T-cell (primary cell): ENCODE measurements at regions not wholly inside any gene's neighbourhood (a gene's known extent, or its start where the extent isn't known, plus 50 kb on each side); places are given as distances from the start of the nearest gene placed in this dataset.
"Not testable (repeated sequence)": the region's sequence is repeated elsewhere in the genome, so short reads cannot be mapped to it uniquely, and the experiment has no call there.

Source experiments
- ATAC-seq, 4 experiments: fragments of 200-7000 bp in 3 of 4; fragments of 150-1000 bp in 1 of 4; cut with Tn5 transposase; replicated peaks in 1 of 4; 1 replicate in 3 of 4; 2 replicates in 1 of 4; pipeline ENCODE4 v1.10.0; 2021; ENCODE audit warnings: moderate library complexity in 3 of 4, mild to moderate bottlenecking in 2 of 4, moderate number of reproducible peaks in 1 of 4
- CTCF ChIA-PET, 2 donors: fragments of 300-600 bp; sonication (Branson Sonifier 250); formaldehyde crosslinking; loops; one replicate each; lab custom pipeline; 2022; ENCODE audit warnings: antibody characterized with exemption in 2 of 2; lab: Charles Lee
- POLR2A ChIA-PET, 2 donors: fragments of 300-600 bp; sonication (Branson Sonifier 250); formaldehyde crosslinking; loops; one replicate each; lab custom pipeline; 2022; ENCODE audit warnings: antibody characterized with exemption in 2 of 2; lab: Charles Lee
- DNase-seq, 35 experiments: peaks; one replicate each; pipeline versions ENCODE4 v3.0.0 to v3.0.0-alpha.2; 2013 to 2023
- H3K27ac ChIP-seq: one replicate; pipeline ENCODE4 v1.5.1; 2013; ENCODE audit warnings: low read length
- H3K27me3 ChIP-seq, 2 experiments: replicated peaks in 1 of 2; 1 replicate in 1 of 2; 2 replicates in 1 of 2; pipeline versions ENCODE4 v1.6.1 to v1.7.0; 2013; ENCODE audit warnings: low read length in 1 of 2, mixed read lengths in 1 of 2; ENCODE audit not compliant: control insufficient read depth in 2 of 2, insufficient read depth in 2 of 2; ENCODE audit errors: extremely low read depth in 1 of 2
- H3K36me3 ChIP-seq, 2 donors: 1 replicate in 1 of 2; 2 replicates in 1 of 2; pipeline versions ENCODE4 v1.6.1 to v1.7.0; 2013; ENCODE audit warnings: low read length in 1 of 2; ENCODE audit not compliant: control insufficient read depth in 2 of 2, insufficient read depth in 1 of 2; ENCODE audit errors: extremely low read depth in 1 of 2
- H3K4me1 ChIP-seq, 2 experiments: 1 replicate in 1 of 2; 2 replicates in 1 of 2; pipeline versions ENCODE4 v1.6.1 to v1.7.0; 2013; ENCODE audit warnings: low read length in 2 of 2, mixed read lengths in 1 of 2; ENCODE audit not compliant: insufficient read depth in 2 of 2, control insufficient read depth in 1 of 2; ENCODE audit errors: extremely low read depth in 1 of 2
- H3K4me3 ChIP-seq, 2 donors: 1 replicate in 1 of 2; 2 replicates in 1 of 2; pipeline versions ENCODE4 v1.5.1 to v1.7.0; 2013; ENCODE audit warnings: mild to moderate bottlenecking in 2 of 2, low read length in 1 of 2, moderate library complexity in 1 of 2; ENCODE audit not compliant: control insufficient read depth in 1 of 2; ENCODE audit errors: extremely low read depth in 1 of 2
- H3K9me3 ChIP-seq: 2 replicates; pipeline ENCODE4 v1.7.0; 2013
- H3K27ac Mint-ChIP-seq, 2 donors: one replicate each; pipeline ENCODE4 v1.8.0; 2020 to 2021; ENCODE audit warnings: mild to moderate bottlenecking in 2 of 2, mixed read lengths in 2 of 2
- H3K27me3 Mint-ChIP-seq, 2 donors: one replicate each; pipeline ENCODE4 v1.8.0; 2021 to 2022; ENCODE audit warnings: mixed read lengths in 2 of 2
- H3K36me3 Mint-ChIP-seq: one replicate; pipeline ENCODE4 v1.8.0; 2021; ENCODE audit warnings: mixed read lengths
- H3K4me1 Mint-ChIP-seq, 3 donors: one replicate each; pipeline ENCODE4 v1.8.0; 2020 to 2022; ENCODE audit warnings: mixed read lengths in 3 of 3, mild to moderate bottlenecking in 1 of 3
- H3K4me3 Mint-ChIP-seq, 3 donors: one replicate each; pipeline ENCODE4 v1.8.0; 2020 to 2022; ENCODE audit warnings: mild to moderate bottlenecking in 3 of 3, mixed read lengths in 3 of 3, moderate library complexity in 3 of 3
- H3K9me3 Mint-ChIP-seq, 3 donors: one replicate each; pipeline ENCODE4 v1.8.0; 2020 to 2022; ENCODE audit warnings: mixed read lengths in 3 of 3
- WGBS: methylation state at CpG from one replicate; pipeline ENCODE4 v1.1.5; 2013; ENCODE audit warnings: missing lambda C conversion rate; ENCODE audit not compliant: insufficient coverage; 5-methylcytosine and 5-hydroxymethylcytosine counted together

DNA sequence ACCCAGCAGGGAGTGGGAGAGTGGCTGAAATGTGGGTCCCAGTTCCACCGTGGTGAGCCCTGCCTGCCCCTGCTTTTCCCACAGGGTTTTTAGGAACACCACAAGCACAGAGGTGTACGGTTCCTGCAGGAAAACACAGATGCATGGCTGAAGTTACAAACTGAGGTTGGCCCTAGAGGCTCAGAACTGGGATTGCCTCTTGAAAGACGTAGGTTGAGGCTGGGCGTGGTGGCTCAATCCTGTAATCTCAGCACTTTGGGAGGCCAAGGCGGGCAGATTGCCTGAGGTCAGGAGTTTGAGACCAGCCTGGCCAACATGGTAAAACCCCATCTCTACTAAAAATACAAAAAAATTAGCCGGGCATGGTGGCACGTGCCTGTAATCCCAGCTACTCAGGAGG lies 121.4 kb upstream of the KIF5B start:
- H3K4me3 ChIP-seq, H3K36me3 Mint-ChIP-seq, POLR2A ChIA-PET, H3K27me3 ChIP-seq, H3K4me3 Mint-ChIP-seq, H3K4me1 ChIP-seq, H3K4me1 Mint-ChIP-seq, H3K36me3 ChIP-seq, H3K27ac Mint-ChIP-seq, H3K9me3 ChIP-seq, H3K27ac ChIP-seq, CTCF ChIA-PET, H3K27me3 Mint-ChIP-seq, H3K9me3 Mint-ChIP-seq, DNase-seq, ATAC-seq: not testable (repeated sequence)
- WGBS, result 81% methylated on average over 4 of the region's 7 CpGs

DNA sequence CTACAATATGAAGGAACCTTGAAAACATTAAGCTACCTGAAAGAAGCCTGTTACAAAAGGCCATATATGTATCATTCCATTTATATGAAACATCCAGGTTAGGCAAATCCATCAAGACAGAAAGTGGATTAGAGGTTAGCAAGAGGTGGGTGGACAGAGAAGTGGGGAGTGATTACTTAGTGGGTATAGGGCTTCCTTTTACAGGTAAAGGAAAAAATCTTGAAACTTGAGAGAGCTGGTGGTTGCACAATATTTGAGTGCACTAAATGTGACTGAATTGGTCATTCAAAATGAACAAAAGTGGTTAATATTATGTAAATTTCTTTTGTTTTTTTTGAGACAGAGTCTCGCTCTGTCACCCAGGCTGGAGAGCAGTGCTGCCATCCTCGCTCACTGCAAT lies 119.4 kb upstream of the KIF5B start:
- no peak overlapping the region for H3K27ac ChIP-seq
- no peaks in the 10 kb centered on the region for H3K4me1 ChIP-seq
- no peak for DNase-seq
- WGBS, result no CpG with 5 or more reads among the region's 2 CpGs
- Mint-ChIP-seq H3K27me3 (no peaks in the 10 kb centered on the region), H3K4me1 (no peaks in the 10 kb centered on the region), H3K9me3 (no peaks in the 10 kb centered on the region), H3K27ac (no peak overlapping the region), H3K36me3 (no peaks in the 10 kb centered on the region), H3K4me3 (no peak overlapping the region)
- ATAC-seq, result no peak
- H3K9me3 ChIP-seq, result no peaks in the 10 kb centered on the region
- POLR2A ChIA-PET, result no interaction called here
- no peak overlapping the region for H3K4me3 ChIP-seq
- H3K27me3 ChIP-seq, result no peaks in the 10 kb centered on the region
- CTCF ChIA-PET, result no interaction called here
- H3K36me3 ChIP-seq, result no peaks in the 10 kb centered on the region

DNA sequence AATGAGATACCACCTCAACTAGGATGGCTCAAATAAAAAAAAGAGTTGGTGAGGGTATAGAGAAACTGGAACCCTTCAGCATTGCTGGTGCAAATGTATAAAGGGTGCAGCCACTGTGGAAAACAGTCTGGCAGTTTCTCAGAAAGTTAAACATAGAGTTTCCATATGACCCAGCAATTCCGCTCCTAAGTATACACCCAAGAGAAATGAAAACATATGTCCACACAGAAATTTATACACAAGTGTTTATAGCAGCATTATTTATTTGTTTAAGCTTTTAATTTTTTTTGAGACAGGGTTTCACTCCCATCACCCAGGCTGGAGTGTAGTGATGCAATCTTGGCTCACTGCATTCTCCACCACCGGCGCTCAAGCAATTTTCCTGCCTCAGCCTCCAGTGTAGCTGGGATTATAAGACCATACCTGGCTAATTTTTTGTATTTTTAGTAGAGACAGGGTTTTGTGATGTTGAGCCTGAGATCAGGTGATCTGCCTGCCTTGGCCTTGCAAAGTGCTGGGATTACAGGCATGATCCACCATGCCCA lies 118.2 kb upstream of the KIF5B start:
- Histone ChIP-seq H3K27me3 (no peaks in the 10 kb centered on the region), H3K9me3 (no peaks in the 10 kb centered on the region), H3K4me3 (no peak overlapping the region), H3K36me3 (no peaks in the 10 kb centered on the region), H3K4me1 (no peaks in the 10 kb centered on the region), H3K27ac (no peak overlapping the region)
- H3K36me3 Mint-ChIP-seq, result no peaks in the 10 kb centered on the region
- ATAC-seq, result no peak
- no peaks in the 10 kb centered on the region for H3K27me3 Mint-ChIP-seq
- no peak for DNase-seq
- no peaks in the 10 kb centered on the region for H3K9me3 Mint-ChIP-seq
- POLR2A ChIA-PET, result no interaction called here
- no CpG with 5 or more reads among the region's 3 CpGs for WGBS
- no peak overlapping the region for H3K4me3 Mint-ChIP-seq
- no peak overlapping the region for H3K27ac Mint-ChIP-seq
- no peaks in the 10 kb centered on the region for H3K4me1 Mint-ChIP-seq
- CTCF ChIA-PET, result no interaction called here

DNA sequence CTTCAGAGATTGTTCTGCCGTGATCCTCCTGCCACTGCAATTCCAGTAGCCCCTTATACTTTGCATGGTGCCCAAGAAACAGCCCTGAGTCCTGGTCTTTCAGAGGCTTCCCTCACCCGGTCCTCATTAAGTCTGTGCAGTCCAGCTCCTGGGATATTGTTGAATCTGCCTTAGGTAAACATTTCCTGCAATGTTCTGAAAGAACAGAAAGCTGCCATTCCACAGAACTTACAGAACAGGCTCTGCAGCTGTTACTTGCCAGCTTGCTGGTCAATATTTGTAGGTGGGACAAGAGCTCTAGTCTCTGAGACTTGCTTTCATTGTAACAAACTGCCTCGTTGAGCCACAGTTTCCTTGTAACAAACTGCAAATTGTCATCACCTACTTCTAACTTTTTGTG lies 115.0 kb upstream of the KIF5B start:
- ChIA-PET POLR2A (no interaction called here), CTCF (interaction anchor here in 1 of 2 donors (1.2 kb wide), 1 partner anchor 313 kb away, joined by 5 read pairs; no protein-coding TSS in a partner anchor)

DNA sequence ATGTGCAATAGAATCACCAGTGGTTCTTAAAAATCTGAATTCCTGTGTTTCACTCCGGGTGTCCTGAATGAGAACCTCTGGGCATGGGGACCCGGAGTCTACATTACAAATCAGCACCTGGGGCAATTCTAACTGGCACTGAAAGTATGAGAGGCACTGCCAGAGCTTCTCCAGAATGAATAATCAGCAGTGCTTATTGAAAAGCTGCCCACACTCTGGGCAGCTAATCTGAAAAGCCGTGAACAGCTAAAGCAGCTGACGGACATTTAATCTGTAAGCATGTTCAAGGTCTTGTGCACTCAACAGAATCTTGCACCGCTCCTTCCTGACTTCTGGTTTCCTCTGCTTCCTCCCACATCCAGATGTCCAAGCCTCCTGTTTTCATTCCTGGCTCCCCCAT lies 113.3 kb upstream of the KIF5B start:
- H3K4me1 ChIP-seq, result no peaks in the 10 kb centered on the region
- ATAC-seq (no peak), DNase-seq (no peak)
- H3K27ac Mint-ChIP-seq, result no peak overlapping the region
- H3K36me3 Mint-ChIP-seq, result no peaks in the 10 kb centered on the region
- H3K4me3 Mint-ChIP-seq, result no peak overlapping the region
- peaks cover 0 to 5% of the 10 kb centered on the region in 2 experiments for H3K27me3 ChIP-seq
- no peak overlapping the region for H3K4me3 ChIP-seq
- ChIA-PET POLR2A (no interaction called here), CTCF (no interaction called here)
- H3K9me3 ChIP-seq, result no peaks in the 10 kb centered on the region
- H3K36me3 ChIP-seq, result no peaks in the 10 kb centered on the region
- H3K27ac ChIP-seq, result no peak overlapping the region
- peaks cover 3% of the 10 kb centered on the region in 2 donors for H3K27me3 Mint-ChIP-seq
- H3K9me3 Mint-ChIP-seq, result no peaks in the 10 kb centered on the region
- 71% methylated on average over 5 of the region's 5 CpGs for WGBS
- H3K4me1 Mint-ChIP-seq, result no peaks in the 10 kb centered on the region

More for the DNA sequence above, 115.0 kb upstream of the KIF5B start:
- Mint-ChIP-seq H3K27me3 (peaks cover 3% of the 10 kb centered on the region in 2 donors), H3K4me3 (no peak overlapping the region), H3K4me1 (no peaks in the 10 kb centered on the region), H3K9me3 (no peaks in the 10 kb centered on the region), H3K36me3 (no peaks in the 10 kb centered on the region), H3K27ac (no peak overlapping the region)
- ATAC-seq, result no peak
- WGBS, result 92% methylated on average over 2 of the region's 3 CpGs
- Histone ChIP-seq H3K27ac (no peak overlapping the region), H3K4me3 (no peak overlapping the region), H3K36me3 (no peaks in the 10 kb centered on the region), H3K9me3 (no peaks in the 10 kb centered on the region), H3K4me1 (no peaks in the 10 kb centered on the region), H3K27me3 (no peaks in the 10 kb centered on the region)
- DNase-seq, result no peak

DNA sequence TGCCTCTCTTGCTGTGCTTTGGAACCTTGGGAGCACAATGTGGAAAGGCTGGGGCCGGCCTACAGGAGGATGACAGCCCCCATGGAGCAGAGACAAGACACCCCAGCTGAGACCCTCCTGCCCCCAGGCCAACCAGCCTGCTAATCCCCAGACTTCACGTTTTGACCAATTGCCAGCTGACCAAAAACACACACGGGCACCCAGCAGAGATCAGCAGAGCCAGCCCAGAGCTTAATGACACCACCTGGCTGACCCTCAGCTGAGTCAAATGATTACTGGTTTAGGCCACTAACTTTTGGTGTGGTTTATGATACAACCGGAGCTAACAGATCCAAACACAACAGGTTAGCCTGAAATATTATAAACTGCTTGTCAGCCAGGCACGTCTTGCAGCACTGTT lies 111.2 kb upstream of the KIF5B start:
- Mint-ChIP-seq H3K9me3 (no peaks in the 10 kb centered on the region), H3K4me1 (no peaks in the 10 kb centered on the region), H3K27ac (no peak overlapping the region), H3K4me3 (no peak overlapping the region), H3K27me3 (peaks cover 3% of the 10 kb centered on the region in 2 donors), H3K36me3 (no peaks in the 10 kb centered on the region)
- 83% methylated on average over 3 of the region's 5 CpGs for WGBS
- Histone ChIP-seq H3K27ac (no peak overlapping the region), H3K4me1 (no peaks in the 10 kb centered on the region), H3K36me3 (no peaks in the 10 kb centered on the region), H3K9me3 (no peaks in the 10 kb centered on the region), H3K4me3 (no peak overlapping the region), H3K27me3 (peaks cover 0 to 5% of the 10 kb centered on the region in 2 experiments)
- CTCF ChIA-PET, result no interaction called here
- POLR2A ChIA-PET, result no interaction called here
- DNase-seq (no peak), ATAC-seq (no peak)

DNA sequence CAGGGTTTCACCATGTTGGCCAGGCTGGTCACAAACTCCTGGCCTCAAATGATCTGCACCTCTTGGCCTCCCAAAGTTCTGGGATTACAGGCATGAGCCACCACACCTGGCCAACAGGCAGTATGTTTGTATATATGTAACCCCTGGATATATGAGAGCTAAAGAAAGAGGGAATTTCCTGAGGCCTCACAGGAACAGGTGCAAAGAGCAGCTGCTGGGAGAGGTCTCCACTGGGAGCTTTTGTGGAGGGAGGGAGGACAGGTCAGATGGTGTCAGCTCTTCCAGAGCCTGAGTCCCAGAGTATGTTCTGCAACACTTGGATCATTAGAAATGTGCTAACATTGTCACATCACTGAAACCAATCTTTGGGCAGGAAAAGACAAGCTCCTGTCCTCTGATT lies 110.1 kb upstream of the KIF5B start:
- CTCF ChIA-PET, result no interaction called here
- H3K27me3 Mint-ChIP-seq, result peaks cover 3% of the 10 kb centered on the region in 2 donors
- Histone ChIP-seq H3K4me1 (no peaks in the 10 kb centered on the region), H3K9me3 (no peaks in the 10 kb centered on the region), H3K27me3 (peaks cover 0 to 5% of the 10 kb centered on the region in 2 experiments), H3K36me3 (no peaks in the 10 kb centered on the region), H3K4me3 (no peak overlapping the region), H3K27ac (no peak overlapping the region)
- H3K4me1 Mint-ChIP-seq, result no peaks in the 10 kb centered on the region
- ATAC-seq (no peak), DNase-seq (no peak)
- no peaks in the 10 kb centered on the region for H3K36me3 Mint-ChIP-seq
- no peak overlapping the region for H3K4me3 Mint-ChIP-seq
- H3K9me3 Mint-ChIP-seq, result no peaks in the 10 kb centered on the region
- POLR2A ChIA-PET, result no interaction called here
- no peak overlapping the region for H3K27ac Mint-ChIP-seq
